HG02981 (cell line): ENCODE measurements at regions not wholly inside any gene's neighbourhood (a gene's known extent, or its start where the extent isn't known, plus 50 kb on each side); places are given as distances from the start of the nearest gene placed in this dataset.
A peak's percentile ranks its signal among the peaks of the same experiment; 100 is the strongest.

Experiments
- ATAC-seq: cut with Tn5 transposase; IDR thresholded peaks from one replicate; pipeline ENCODE4 v1.9.1; 2021; ENCODE audit warnings: mild to moderate bottlenecking, moderate library complexity; ENCODE audit not compliant: unreplicated experiment

- ATAC-seq, result peak; percentile 87
These were observed 76.6 kb upstream of the MAP4K3 start for GRCh38 chr2:39513641-39514094.

GRCh38 chr2:39514825-39515224, 77.7 kb upstream of the MAP4K3 start:
- no peak for ATAC-seq

GRCh38 chr2:39515273-39515896, 78.3 kb upstream of the MAP4K3 start:
- ATAC-seq, result no peak

GRCh38 chr2:39515897-39516346, 78.8 kb upstream of the MAP4K3 start:
- ATAC-seq, result no peak

GRCh38 chr2:39516347-39517101, 79.4 kb upstream of the MAP4K3 start:
- no peak for ATAC-seq

GRCh38 chr2:39517102-39517436, 80.0 kb upstream of the MAP4K3 start:
- ATAC-seq, result no peak

GRCh38 chr2:39517622-39518021, 80.5 kb upstream of the MAP4K3 start:
- no peak for ATAC-seq

- no peak for ATAC-seq
These were observed 82.8 kb upstream of the MAP4K3 start for GRCh38 chr2:39519886-39520285.

GRCh38 chr2:39521876-39522517, 84.9 kb upstream of the MAP4K3 start:
- no peak for ATAC-seq

- no peak for ATAC-seq
These were observed 85.4 kb upstream of the MAP4K3 start for GRCh38 chr2:39522518-39522877.

GRCh38 chr2:39523308-39524044, 86.4 kb upstream of the MAP4K3 start:
- ATAC-seq, result no peak

- no peak for ATAC-seq
These were observed 87.0 kb upstream of the MAP4K3 start for GRCh38 chr2:39524061-39524460.

GRCh38 chr2:39524756-39525635, 87.9 kb upstream of the MAP4K3 start:
- no peak for ATAC-seq

GRCh38 chr2:39525636-39526412, 88.7 kb upstream of the MAP4K3 start:
- no peak for ATAC-seq

- no peak for ATAC-seq
These were observed 91.6 kb upstream of the MAP4K3 start for GRCh38 chr2:39528701-39529100.

- no peak for ATAC-seq
These were observed 92.8 kb upstream of the MAP4K3 start for GRCh38 chr2:39529836-39530235.

- no peak for ATAC-seq
These were observed 93.4 kb upstream of the MAP4K3 start for GRCh38 chr2:39530411-39530866.

GRCh38 chr2:39531220-39531777, 94.2 kb upstream of the MAP4K3 start:
- no peak for ATAC-seq

- no peak for ATAC-seq
These were observed 95.8 kb upstream of the MAP4K3 start for GRCh38 chr2:39532933-39533332.
